ENCODE measurements at regions not wholly inside any gene's neighbourhood (a gene's known extent, or its start where the extent isn't known, plus 50 kb on each side); places are given as distances from the start of the nearest gene placed in this dataset.

DNA sequence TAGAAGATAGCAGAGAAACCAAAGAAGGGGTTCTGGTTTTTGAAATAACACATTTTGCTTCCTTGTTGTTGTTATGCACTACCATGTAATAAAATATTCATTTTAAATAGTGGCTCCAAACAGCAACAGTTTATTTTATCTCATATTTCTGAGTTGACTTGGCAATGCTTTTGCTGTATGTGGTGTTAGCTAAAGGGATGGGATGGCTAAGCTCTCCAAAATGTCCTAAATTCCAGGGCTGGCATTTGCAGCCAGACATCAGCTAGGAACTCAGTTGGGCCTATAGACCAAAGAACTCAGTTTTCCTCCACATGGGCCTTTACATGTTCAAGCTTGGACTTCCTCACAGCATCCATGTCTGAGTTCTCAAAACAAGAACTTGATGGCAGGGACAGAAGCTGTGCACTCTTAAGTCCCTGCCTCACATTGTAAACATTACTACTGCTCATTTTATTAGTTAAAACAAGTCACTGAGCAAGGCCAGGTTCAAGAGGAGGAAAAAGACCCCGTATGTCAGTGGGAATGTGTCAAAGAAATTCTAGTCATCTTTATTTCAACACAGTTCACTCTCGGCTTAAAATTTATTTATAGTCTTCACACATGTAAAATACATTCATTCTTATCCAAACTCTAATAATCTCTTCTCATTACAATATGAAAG lies 819.3 kb upstream of the PCDH20 start:
- no peaks in the 10 kb centered on the region for H3K4me1 ChIP-seq
- WGBS, 3 donors, result 40 to 52% (median 43%) methylated on average over 2 of the region's 2 CpGs
- no peaks in the 10 kb centered on the region for H3K27me3 ChIP-seq (ENCODE audit: insufficient read depth in 3 of 3, low read length in 2 of 3)
- intact Hi-C loops (cut with DNase I), result no loop called here
- no peak overlapping the region for H3K27ac ChIP-seq
- H3K9me3 ChIP-seq, result no peaks in the 10 kb centered on the region
- DNase-seq, result no peak
- no peak overlapping the region for H3K4me3 ChIP-seq
- H3K36me3 ChIP-seq (ENCODE audit: insufficient read depth in 1 of 2, low read depth in 1 of 2), result no peaks in the 10 kb centered on the region
- TF ChIP-seq, protein P1, sequence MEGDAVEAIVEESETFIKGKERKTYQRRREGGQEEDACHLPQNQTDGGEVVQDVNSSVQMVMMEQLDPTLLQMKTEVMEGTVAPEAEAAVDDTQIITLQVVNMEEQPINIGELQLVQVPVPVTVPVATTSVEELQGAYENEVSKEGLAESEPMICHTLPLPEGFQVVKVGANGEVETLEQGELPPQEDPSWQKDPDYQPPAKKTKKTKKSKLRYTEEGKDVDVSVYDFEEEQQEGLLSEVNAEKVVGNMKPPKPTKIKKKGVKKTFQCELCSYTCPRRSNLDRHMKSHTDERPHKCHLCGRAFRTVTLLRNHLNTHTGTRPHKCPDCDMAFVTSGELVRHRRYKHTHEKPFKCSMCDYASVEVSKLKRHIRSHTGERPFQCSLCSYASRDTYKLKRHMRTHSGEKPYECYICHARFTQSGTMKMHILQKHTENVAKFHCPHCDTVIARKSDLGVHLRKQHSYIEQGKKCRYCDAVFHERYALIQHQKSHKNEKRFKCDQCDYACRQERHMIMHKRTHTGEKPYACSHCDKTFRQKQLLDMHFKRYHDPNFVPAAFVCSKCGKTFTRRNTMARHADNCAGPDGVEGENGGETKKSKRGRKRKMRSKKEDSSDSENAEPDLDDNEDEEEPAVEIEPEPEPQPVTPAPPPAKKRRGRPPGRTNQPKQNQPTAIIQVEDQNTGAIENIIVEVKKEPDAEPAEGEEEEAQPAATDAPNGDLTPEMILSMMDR (IDR thresholded peaks at IDR 0.05), result no peak
- ATAC-seq, result no peak

DNA sequence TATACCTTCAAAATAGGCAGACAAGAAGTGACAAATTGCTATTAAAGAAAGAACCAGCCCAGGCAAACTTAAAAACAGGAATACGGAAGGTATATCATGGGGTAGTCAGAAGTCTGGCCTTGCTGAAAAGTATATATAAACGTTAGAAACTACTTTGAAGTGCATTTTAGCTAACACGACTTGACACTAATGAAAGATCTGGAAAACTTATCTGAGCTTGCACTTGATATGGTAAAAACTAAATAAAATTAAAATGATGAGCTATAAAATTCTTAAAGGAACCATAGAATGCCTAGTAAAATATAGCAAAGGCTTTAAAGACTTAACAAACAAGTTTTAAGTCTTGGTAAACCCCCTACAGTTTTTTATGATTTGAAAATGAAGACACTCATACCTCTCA lies 795.3 kb upstream of the PCDH20 start:
- Histone ChIP-seq H3K9me3 (no peaks in the 10 kb centered on the region), H3K36me3 (ENCODE audit: insufficient read depth in 1 of 2, low read depth in 1 of 2) (no peaks in the 10 kb centered on the region), H3K4me3 (no peak overlapping the region), H3K27ac (no peak overlapping the region), H3K4me1 (no peaks in the 10 kb centered on the region), H3K27me3 (ENCODE audit: insufficient read depth in 3 of 3, low read length in 2 of 3) (no peaks in the 10 kb centered on the region)
- TF ChIP-seq, protein P1 (IDR thresholded peaks at IDR 0.05), result no peak
- no peak for ATAC-seq
- 65 to 67% (median 67%) methylated on average over 3 of the region's 3 CpGs for WGBS, 3 donors
- DNase-seq, result no peak
- intact Hi-C loops (cut with DNase I), result no loop called here

- Histone ChIP-seq H3K27ac (no peak overlapping the region), H3K36me3 (ENCODE audit: insufficient read depth in 1 of 2, low read depth in 1 of 2) (no peaks in the 10 kb centered on the region), H3K4me1 (no peaks in the 10 kb centered on the region), H3K27me3 (ENCODE audit: insufficient read depth in 3 of 3, low read length in 2 of 3) (no peaks in the 10 kb centered on the region), H3K4me3 (no peak overlapping the region), H3K9me3 (no peaks in the 10 kb centered on the region)
- WGBS, 3 donors, result 71 to 73% (median 71%) methylated on average over 10 of the region's 10 CpGs
- intact Hi-C loops (cut with DNase I), result no loop called here
- ATAC-seq (no peak), DNase-seq (no peak)
- TF ChIP-seq, protein P1 (IDR thresholded peaks at IDR 0.05), result no peak
Measured at GRCh38 chr13:62209529-62209928, 793.9 kb upstream of the PCDH20 start.

DNA sequence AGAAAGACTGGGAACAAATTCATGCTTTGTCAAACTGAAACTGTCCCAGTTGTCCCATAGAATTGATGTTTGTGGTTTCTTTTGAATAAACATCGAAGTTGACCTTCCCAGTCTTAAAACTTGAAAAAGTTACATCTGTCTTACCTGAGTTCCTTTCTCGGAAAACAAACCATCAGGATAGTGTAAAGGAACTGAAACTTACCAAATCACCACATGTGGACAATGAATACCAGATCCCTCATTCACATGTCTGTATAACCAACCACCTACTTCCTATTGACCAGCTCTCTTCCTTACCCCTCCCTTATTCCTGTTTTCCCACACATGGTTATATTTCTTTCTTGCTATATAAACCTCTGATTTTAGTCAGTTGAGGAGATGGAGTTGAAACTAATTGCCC lies 791.7 kb upstream of the PCDH20 start:
- intact Hi-C loops (cut with DNase I), result no loop called here
- H3K36me3 ChIP-seq (ENCODE audit: insufficient read depth in 1 of 2, low read depth in 1 of 2), result no peaks in the 10 kb centered on the region
- 79 to 85% (median 82%) methylated on average over 2 of the region's 2 CpGs for WGBS, 3 donors
- no peak overlapping the region for H3K4me3 ChIP-seq
- H3K27me3 ChIP-seq (ENCODE audit: insufficient read depth in 3 of 3, low read length in 2 of 3), result no peaks in the 10 kb centered on the region
- TF ChIP-seq, protein P1 (IDR thresholded peaks at IDR 0.05), result no peak
- DNase-seq (no peak), ATAC-seq (no peak)
- no peak overlapping the region for H3K27ac ChIP-seq
- H3K4me1 ChIP-seq, result no peaks in the 10 kb centered on the region
- no peaks in the 10 kb centered on the region for H3K9me3 ChIP-seq

GRCh38 chr13:62206165-62206564 lies 790.5 kb upstream of the PCDH20 start:
- Histone ChIP-seq H3K27ac (no peak overlapping the region), H3K4me3 (no peak overlapping the region), H3K36me3 (ENCODE audit: insufficient read depth in 1 of 2, low read depth in 1 of 2) (no peaks in the 10 kb centered on the region), H3K9me3 (no peaks in the 10 kb centered on the region), H3K27me3 (ENCODE audit: insufficient read depth in 3 of 3, low read length in 2 of 3) (no peaks in the 10 kb centered on the region), H3K4me1 (no peaks in the 10 kb centered on the region)
- DNase-seq, result no peak
- TF ChIP-seq, protein P1 (IDR thresholded peaks at IDR 0.05), result no peak
- intact Hi-C loops (cut with DNase I), result no loop called here
- no peak for ATAC-seq

All from psoas muscle (tissue), 7 donors.